Upper lobe of left lung (tissue), 4 donors: ENCODE measurements at regions not wholly inside any gene's neighbourhood (a gene's known extent, or its start where the extent isn't known, plus 50 kb on each side); places are given as distances from the start of the nearest gene placed in this dataset.

Source experiments
- EP300 ChIP-seq, 4 donors: sonication (generic); formaldehyde crosslinking; IDR thresholded peaks; one replicate each; pipeline ENCODE4 v1.5.1; 2017; ENCODE audit warnings: antibody characterized with exemption in 4 of 4, control low read depth in 2 of 4
- POLR2A ChIP-seq, 4 donors: fragments of 450-650 bp; IDR thresholded peaks; one replicate each; pipeline ENCODE4 v1.5.1; 2016 to 2017; ENCODE audit warnings: antibody characterized with exemption in 4 of 4, mild to moderate bottlenecking in 2 of 4
- TF ChIP-seq, protein P1 (sequence below), 6 experiments: fragments of 450-650 bp in 4 of 6; fragments of 200-600 bp in 2 of 6; sonication (generic) in 2 of 6; IDR thresholded peaks; one replicate each; pipeline ENCODE4 v1.5.1; 2016 to 2019; ENCODE audit warnings: antibody characterized with exemption in 6 of 6

DNA sequence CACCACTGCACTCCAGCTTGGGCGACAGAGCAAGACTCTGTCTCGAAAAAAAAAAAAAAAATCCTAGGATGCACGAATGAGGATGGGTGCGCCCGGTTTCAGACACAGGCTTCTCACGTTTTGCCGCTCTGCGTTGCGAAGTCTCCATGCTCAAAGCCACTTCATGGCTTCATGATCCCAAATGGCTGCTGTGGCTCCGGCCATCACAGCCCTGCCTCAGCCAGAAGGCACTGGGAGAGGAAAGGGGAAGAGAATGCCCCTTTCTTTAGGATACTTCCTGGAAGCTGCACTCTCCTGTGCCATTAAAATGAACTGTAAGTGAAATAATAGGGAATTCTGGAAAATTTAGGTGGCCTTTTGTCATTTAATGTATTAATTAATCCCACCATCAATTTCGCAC lies 116.4 kb upstream of the ANO1 start:
- TF ChIP-seq, protein P1, sequence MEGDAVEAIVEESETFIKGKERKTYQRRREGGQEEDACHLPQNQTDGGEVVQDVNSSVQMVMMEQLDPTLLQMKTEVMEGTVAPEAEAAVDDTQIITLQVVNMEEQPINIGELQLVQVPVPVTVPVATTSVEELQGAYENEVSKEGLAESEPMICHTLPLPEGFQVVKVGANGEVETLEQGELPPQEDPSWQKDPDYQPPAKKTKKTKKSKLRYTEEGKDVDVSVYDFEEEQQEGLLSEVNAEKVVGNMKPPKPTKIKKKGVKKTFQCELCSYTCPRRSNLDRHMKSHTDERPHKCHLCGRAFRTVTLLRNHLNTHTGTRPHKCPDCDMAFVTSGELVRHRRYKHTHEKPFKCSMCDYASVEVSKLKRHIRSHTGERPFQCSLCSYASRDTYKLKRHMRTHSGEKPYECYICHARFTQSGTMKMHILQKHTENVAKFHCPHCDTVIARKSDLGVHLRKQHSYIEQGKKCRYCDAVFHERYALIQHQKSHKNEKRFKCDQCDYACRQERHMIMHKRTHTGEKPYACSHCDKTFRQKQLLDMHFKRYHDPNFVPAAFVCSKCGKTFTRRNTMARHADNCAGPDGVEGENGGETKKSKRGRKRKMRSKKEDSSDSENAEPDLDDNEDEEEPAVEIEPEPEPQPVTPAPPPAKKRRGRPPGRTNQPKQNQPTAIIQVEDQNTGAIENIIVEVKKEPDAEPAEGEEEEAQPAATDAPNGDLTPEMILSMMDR (IDR thresholded peaks at IDR 0.05) = no peak
- TF ChIP-seq EP300 (IDR thresholded peaks at IDR 0.05) = no peak
- no peak for TF ChIP-seq POLR2A (IDR thresholded peaks at IDR 0.05)
